ENCODE measurements at regions not wholly inside any gene's neighbourhood (a gene's known extent, or its start where the extent isn't known, plus 50 kb on each side); places are given as distances from the start of the nearest gene placed in this dataset.

- Histone ChIP-seq H3K4me1 (no peaks in the 10 kb centered on the region), H3K27me3 (no peaks in the 10 kb centered on the region), H3K9me3 (no peaks in the 10 kb centered on the region), H3K27ac (no peak overlapping the region), H3K36me3 (no peaks in the 10 kb centered on the region), H3K4me3 (no peak overlapping the region)
- 76 to 94% methylated on average over 2 of the region's 2 CpGs for WGBS, 2 donors
- TF ChIP-seq CTCF (IDR thresholded peaks at IDR 0.05) (no peak), POLR2A (IDR thresholded peaks at IDR 0.05) (no peak)
- DNase-seq = no peak
- intact Hi-C loops (cut with DNase I) = no loop called here
Measured at GRCh38 chr16:9417898-9418297, 326.5 kb downstream of the HAPSTR1 start.

- no peaks in the 10 kb centered on the region for H3K9me3 ChIP-seq
- H3K36me3 ChIP-seq = no peaks in the 10 kb centered on the region
- DNase-seq = no peak
- H3K4me1 ChIP-seq = no peaks in the 10 kb centered on the region
- intact Hi-C loops (cut with DNase I) = no loop called here
- no peak overlapping the region for H3K4me3 ChIP-seq
- 72 to 81% methylated on average over 3 of the region's 3 CpGs for WGBS, 2 donors
- no peaks in the 10 kb centered on the region for H3K27me3 ChIP-seq
- no peak overlapping the region for H3K27ac ChIP-seq
- no peak for TF ChIP-seq CTCF (IDR thresholded peaks at IDR 0.05)
- no peak for TF ChIP-seq POLR2A (IDR thresholded peaks at IDR 0.05)
Measured at GRCh38 chr16:9419161-9419560, 327.7 kb downstream of the HAPSTR1 start.

GRCh38 chr16:9422762-9423513 is 331.5 kb downstream of the HAPSTR1 start:
- intact Hi-C loops (cut with DNase I) = no loop called here
- Histone ChIP-seq H3K36me3 (no peaks in the 10 kb centered on the region), H3K4me1 (peaks cover 0 to 4% (median 0%) of the 10 kb centered on the region in 3 donors), H3K27me3 (no peaks in the 10 kb centered on the region), H3K27ac (no peak overlapping the region), H3K9me3 (no peaks in the 10 kb centered on the region), H3K4me3 (no peak overlapping the region)
- DNase-seq = no peak
- TF ChIP-seq POLR2A (IDR thresholded peaks at IDR 0.05) (no peak), CTCF (IDR thresholded peaks at IDR 0.05) (no peak)
- WGBS, 2 donors = 58 to 79% methylated on average over 7 of the region's 7 CpGs

GRCh38 chr16:9425236-9425635 is 333.8 kb downstream of the HAPSTR1 start:
- Histone ChIP-seq H3K9me3 (no peaks in the 10 kb centered on the region), H3K4me3 (no peak overlapping the region), H3K36me3 (no peaks in the 10 kb centered on the region), H3K4me1 (peaks cover 0 to 4% (median 0%) of the 10 kb centered on the region in 3 donors), H3K27ac (no peak overlapping the region), H3K27me3 (no peaks in the 10 kb centered on the region)
- DNase-seq = no peak
- intact Hi-C loops (cut with DNase I) = no loop called here
- 29 to 53% methylated on average over 3 of the region's 3 CpGs for WGBS, 2 donors
- no peak for TF ChIP-seq POLR2A (IDR thresholded peaks at IDR 0.05)
- no peak for TF ChIP-seq CTCF (IDR thresholded peaks at IDR 0.05)

GRCh38 chr16:9428355-9429005 is 337.0 kb downstream of the HAPSTR1 start:
- DNase-seq = no peak
- TF ChIP-seq CTCF (IDR thresholded peaks at IDR 0.05) (no peak), POLR2A (IDR thresholded peaks at IDR 0.05) (no peak)
- Histone ChIP-seq H3K36me3 (no peaks in the 10 kb centered on the region), H3K9me3 (no peaks in the 10 kb centered on the region), H3K27ac (no peak overlapping the region), H3K4me1 (peaks cover 0 to 4% (median 0%) of the 10 kb centered on the region in 3 donors), H3K27me3 (no peaks in the 10 kb centered on the region), H3K4me3 (no peak overlapping the region)
- 61 to 74% methylated on average over 7 of the region's 7 CpGs for WGBS, 2 donors
- intact Hi-C loops (cut with DNase I) = no loop called here
